Mucosa of rectum (tissue), 2 donors: ENCODE measurements at regions not wholly inside any gene's neighbourhood (a gene's known extent, or its start where the extent isn't known, plus 50 kb on each side); places are given as distances from the start of the nearest gene placed in this dataset.

ENCODE experiments used
- H3K27ac ChIP-seq, 2 donors: one replicate each; pipeline ENCODE4 v1.7.0; 2013; ENCODE audit warnings: inconsistent platforms in 2 of 2, low read depth in 2 of 2, low read length in 2 of 2
- H3K27me3 ChIP-seq, 2 donors: one replicate each; pipeline ENCODE4 v1.7.0; 2013; ENCODE audit warnings: low read length in 2 of 2; ENCODE audit not compliant: control insufficient read depth in 2 of 2, insufficient read depth in 2 of 2
- H3K36me3 ChIP-seq, 2 donors: one replicate each; pipeline ENCODE4 v1.7.0; 2013; ENCODE audit warnings: low read length in 2 of 2; ENCODE audit not compliant: control insufficient read depth in 2 of 2, insufficient read depth in 2 of 2
- H3K4me1 ChIP-seq, 2 donors: one replicate each; pipeline ENCODE4 v1.7.0; 2013; ENCODE audit warnings: low read length in 2 of 2, mild to moderate bottlenecking in 1 of 2; ENCODE audit not compliant: control insufficient read depth in 2 of 2, insufficient read depth in 2 of 2
- H3K4me3 ChIP-seq, 2 donors: one replicate each; pipeline ENCODE4 v1.7.0; 2013; ENCODE audit warnings: low read length in 2 of 2
- H3K9ac ChIP-seq, 2 donors: one replicate each; pipeline ENCODE4 v1.7.0; 2013; ENCODE audit warnings: low read length in 2 of 2, low read depth in 1 of 2, mild to moderate bottlenecking in 1 of 2
- H3K9me3 ChIP-seq, 2 donors: one replicate each; pipeline ENCODE4 v1.7.0; 2013; ENCODE audit warnings: low read length in 2 of 2; ENCODE audit not compliant: control insufficient read depth in 2 of 2
- donor health status: healthy.
- donor health status: Normal muscosa, but diverticular disease.

GRCh38 chr14:58872061-58872460 lies 234.3 kb downstream of the DACT1 start:
- no peaks in the 10 kb centered on the region for H3K36me3 ChIP-seq
- no peak overlapping the region for H3K4me3 ChIP-seq

GRCh38 chr14:58873228-58873953 lies 235.6 kb downstream of the DACT1 start:
- Histone ChIP-seq H3K27ac (no peak overlapping the region), H3K4me3 (no peak overlapping the region), H3K9ac (no peak overlapping the region), H3K4me1 (no peaks in the 10 kb centered on the region), H3K9me3 (no peaks in the 10 kb centered on the region), H3K36me3 (no peaks in the 10 kb centered on the region), H3K27me3 (no peaks in the 10 kb centered on the region)

More at GRCh38 chr14:58872061-58872460, 234.3 kb downstream of the DACT1 start:
- Histone ChIP-seq H3K27ac (no peak overlapping the region), H3K9me3 (no peaks in the 10 kb centered on the region), H3K4me1 (no peaks in the 10 kb centered on the region), H3K9ac (no peak overlapping the region), H3K27me3 (no peaks in the 10 kb centered on the region)

GRCh38 chr14:58875613-58876012 lies 237.9 kb downstream of the DACT1 start:
- H3K36me3 ChIP-seq: no peaks in the 10 kb centered on the region
- H3K4me3 ChIP-seq: no peak overlapping the region
- no peaks in the 10 kb centered on the region for H3K27me3 ChIP-seq
- no peaks in the 10 kb centered on the region for H3K9me3 ChIP-seq
- H3K4me1 ChIP-seq: no peaks in the 10 kb centered on the region
- no peak overlapping the region for H3K9ac ChIP-seq
- H3K27ac ChIP-seq: no peak overlapping the region

- no peaks in the 10 kb centered on the region for H3K4me1 ChIP-seq
- H3K9me3 ChIP-seq: no peaks in the 10 kb centered on the region
- no peak overlapping the region for H3K27ac ChIP-seq
- H3K36me3 ChIP-seq: no peaks in the 10 kb centered on the region
- H3K27me3 ChIP-seq: no peaks in the 10 kb centered on the region
- H3K9ac ChIP-seq: no peak overlapping the region
- H3K4me3 ChIP-seq: no peak overlapping the region
These were observed 238.8 kb downstream of the DACT1 start for GRCh38 chr14:58876608-58877007.

GRCh38 chr14:58878439-58879139 lies 240.8 kb downstream of the DACT1 start:
- no peaks in the 10 kb centered on the region for H3K27me3 ChIP-seq
- no peaks in the 10 kb centered on the region for H3K4me1 ChIP-seq
- H3K9ac ChIP-seq: no peak overlapping the region
- no peak overlapping the region for H3K4me3 ChIP-seq
- no peak overlapping the region for H3K27ac ChIP-seq
- H3K36me3 ChIP-seq: no peaks in the 10 kb centered on the region
- no peaks in the 10 kb centered on the region for H3K9me3 ChIP-seq

- H3K36me3 ChIP-seq: no peaks in the 10 kb centered on the region
These were observed 243.7 kb downstream of the DACT1 start for GRCh38 chr14:58881433-58881832.

GRCh38 chr14:58882577-58883018 lies 244.8 kb downstream of the DACT1 start:
- Histone ChIP-seq H3K9me3 (no peaks in the 10 kb centered on the region), H3K4me1 (no peaks in the 10 kb centered on the region), H3K27ac (no peak overlapping the region), H3K9ac (no peak overlapping the region), H3K4me3 (no peak overlapping the region), H3K36me3 (no peaks in the 10 kb centered on the region), H3K27me3 (no peaks in the 10 kb centered on the region)

More at GRCh38 chr14:58881433-58881832, 243.7 kb downstream of the DACT1 start:
- Histone ChIP-seq H3K9me3 (no peaks in the 10 kb centered on the region), H3K4me3 (no peak overlapping the region), H3K9ac (no peak overlapping the region), H3K27ac (no peak overlapping the region), H3K4me1 (no peaks in the 10 kb centered on the region), H3K27me3 (no peaks in the 10 kb centered on the region)

GRCh38 chr14:58884442-58884841 lies 246.7 kb downstream of the DACT1 start:
- H3K9ac ChIP-seq: no peak overlapping the region
- H3K36me3 ChIP-seq: no peaks in the 10 kb centered on the region
- H3K9me3 ChIP-seq: no peaks in the 10 kb centered on the region
- H3K27me3 ChIP-seq: no peaks in the 10 kb centered on the region
- H3K4me3 ChIP-seq: no peak overlapping the region
- no peaks in the 10 kb centered on the region for H3K4me1 ChIP-seq
- H3K27ac ChIP-seq: no peak overlapping the region

GRCh38 chr14:58887931-58888330 lies 250.2 kb downstream of the DACT1 start:
- H3K27ac ChIP-seq: no peak overlapping the region
- no peak overlapping the region for H3K4me3 ChIP-seq
- no peaks in the 10 kb centered on the region for H3K27me3 ChIP-seq
- H3K4me1 ChIP-seq: no peaks in the 10 kb centered on the region
- no peak overlapping the region for H3K9ac ChIP-seq
- no peaks in the 10 kb centered on the region for H3K9me3 ChIP-seq
- H3K36me3 ChIP-seq: no peaks in the 10 kb centered on the region

- no peaks in the 10 kb centered on the region for H3K27me3 ChIP-seq
- H3K27ac ChIP-seq: no peak overlapping the region
- no peaks in the 10 kb centered on the region for H3K36me3 ChIP-seq
- no peaks in the 10 kb centered on the region for H3K9me3 ChIP-seq
- H3K4me1 ChIP-seq: no peaks in the 10 kb centered on the region
- no peak overlapping the region for H3K4me3 ChIP-seq
- H3K9ac ChIP-seq: no peak overlapping the region
These were observed 261.0 kb downstream of the DACT1 start for GRCh38 chr14:58898655-58899316.
